ENCODE measurements at regions not wholly inside any gene's neighbourhood (a gene's known extent, or its start where the extent isn't known, plus 50 kb on each side); places are given as distances from the start of the nearest gene placed in this dataset.

DNA sequence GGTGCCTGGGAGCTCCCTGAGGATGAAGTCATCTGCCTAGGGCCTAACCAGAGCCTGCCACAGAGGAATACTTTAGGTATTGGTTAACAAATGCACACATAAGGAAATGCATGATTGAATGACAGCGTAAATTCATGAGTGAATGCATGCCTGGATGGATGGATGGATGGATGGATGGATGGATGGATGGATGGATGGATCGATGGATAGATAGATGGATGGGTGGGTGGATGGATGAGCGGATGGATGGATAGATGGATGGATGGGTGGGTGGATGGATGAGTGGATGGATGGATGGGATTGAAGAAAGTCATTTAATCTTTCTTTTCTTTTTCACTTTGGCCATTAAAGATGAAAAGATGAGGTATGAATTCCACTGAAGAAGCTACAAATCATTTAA lies 111.9 kb upstream of the SIRPG start:
- TF ChIP-seq POLR2A (IDR thresholded peaks at IDR 0.05; ENCODE audit: low read length) (no peak), GATA1 (IDR thresholded peaks at IDR 0.05; ENCODE audit: low read depth, low read length) (no peak)

Measured in erythroblast (primary cell).